ENCODE measurements at regions not wholly inside any gene's neighbourhood (a gene's known extent, or its start where the extent isn't known, plus 50 kb on each side); places are given as distances from the start of the nearest gene placed in this dataset.

GRCh38 chr6:140480852-140481251 is 1106.4 kb upstream of the CITED2 start:
- no peak for DNase-seq (ENCODE audit: low read depth)
- no peak for TF ChIP-seq CTCF (IDR thresholded peaks at IDR 0.05; ENCODE audit: insufficient read depth, low read depth, low read length, missing control alignments)
- no peak overlapping the region for H3K4me3 ChIP-seq (ENCODE audit: low read length)

- TF ChIP-seq CTCF (IDR thresholded peaks at IDR 0.05; ENCODE audit: insufficient read depth, low read depth, low read length, missing control alignments) = no peak
- no peak overlapping the region for H3K4me3 ChIP-seq (ENCODE audit: low read length)
- no peak for DNase-seq (ENCODE audit: low read depth)
These were observed 1104.2 kb upstream of the CITED2 start for GRCh38 chr6:140478631-140479030.

GRCh38 chr6:140475086-140475485 is 1100.6 kb upstream of the CITED2 start:
- TF ChIP-seq CTCF (IDR thresholded peaks at IDR 0.05; ENCODE audit: insufficient read depth, low read depth, low read length, missing control alignments) = no peak
- H3K4me3 ChIP-seq (ENCODE audit: low read length) = no peak overlapping the region
- DNase-seq (ENCODE audit: low read depth) = peak; percentile 57

- DNase-seq (ENCODE audit: low read depth) = no peak
- no peak overlapping the region for H3K4me3 ChIP-seq (ENCODE audit: low read length)
- TF ChIP-seq CTCF (IDR thresholded peaks at IDR 0.05; ENCODE audit: insufficient read depth, low read depth, low read length, missing control alignments) = no peak
These were observed 1090.3 kb upstream of the CITED2 start for GRCh38 chr6:140464720-140465119.

GRCh38 chr6:140463312-140463710 is 1088.9 kb upstream of the CITED2 start:
- TF ChIP-seq CTCF (IDR thresholded peaks at IDR 0.05; ENCODE audit: insufficient read depth, low read depth, low read length, missing control alignments) = no peak
- H3K4me3 ChIP-seq (ENCODE audit: low read length) = no peak overlapping the region
- DNase-seq (ENCODE audit: low read depth) = no peak

GRCh38 chr6:140462453-140463311 is 1088.2 kb upstream of the CITED2 start:
- no peak for TF ChIP-seq CTCF (IDR thresholded peaks at IDR 0.05; ENCODE audit: insufficient read depth, low read depth, low read length, missing control alignments)
- DNase-seq (ENCODE audit: low read depth) = peak; percentile 96
- H3K4me3 ChIP-seq (ENCODE audit: low read length) = no peak overlapping the region

- no peak for DNase-seq (ENCODE audit: low read depth)
- no peak overlapping the region for H3K4me3 ChIP-seq (ENCODE audit: low read length)
- no peak for TF ChIP-seq CTCF (IDR thresholded peaks at IDR 0.05; ENCODE audit: insufficient read depth, low read depth, low read length, missing control alignments)
These were observed 1087.6 kb upstream of the CITED2 start for GRCh38 chr6:140462076-140462452.

All from epithelial cell of esophagus (primary cell).